ENCODE measurements at regions not wholly inside any gene's neighbourhood (a gene's known extent, or its start where the extent isn't known, plus 50 kb on each side); places are given as distances from the start of the nearest gene placed in this dataset.
A peak's percentile ranks its signal among the peaks of the same experiment; 100 is the strongest.

DNA sequence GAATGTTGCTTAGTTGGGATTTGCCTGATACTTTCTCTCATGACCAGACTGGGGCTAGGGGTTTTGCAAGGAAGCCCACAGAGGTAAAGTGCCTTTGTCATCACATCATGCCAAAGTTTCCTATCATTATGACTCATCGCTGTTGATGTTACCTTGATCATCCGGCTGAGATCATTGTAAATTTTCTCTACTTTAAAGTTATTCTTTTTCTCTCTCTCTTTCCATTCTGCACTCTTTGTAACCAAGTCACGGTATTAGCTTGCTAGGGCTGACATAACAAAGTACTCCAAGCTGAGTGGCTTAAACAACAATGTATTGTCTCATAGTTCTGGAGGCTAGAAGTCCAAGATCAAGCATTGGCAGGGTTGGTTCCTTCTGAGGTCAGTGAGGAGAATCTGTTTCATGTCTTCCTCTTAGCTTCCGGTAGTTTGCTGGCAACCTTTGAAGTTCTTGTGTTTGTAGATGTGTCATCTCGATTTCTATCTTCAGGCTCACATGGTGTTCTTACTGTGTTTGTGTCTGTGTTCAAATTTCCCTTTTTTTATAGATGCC is 113.0 kb downstream of the DTHD1 start:
- DNase-seq: peak; percentile 16

GRCh38 chr4:36399762-36400353 is 118.4 kb downstream of the DTHD1 start:
- DNase-seq: peak; percentile 34

GRCh38 chr4:36402008-36402758 is 120.8 kb downstream of the DTHD1 start:
- DNase-seq: no peak

DNA sequence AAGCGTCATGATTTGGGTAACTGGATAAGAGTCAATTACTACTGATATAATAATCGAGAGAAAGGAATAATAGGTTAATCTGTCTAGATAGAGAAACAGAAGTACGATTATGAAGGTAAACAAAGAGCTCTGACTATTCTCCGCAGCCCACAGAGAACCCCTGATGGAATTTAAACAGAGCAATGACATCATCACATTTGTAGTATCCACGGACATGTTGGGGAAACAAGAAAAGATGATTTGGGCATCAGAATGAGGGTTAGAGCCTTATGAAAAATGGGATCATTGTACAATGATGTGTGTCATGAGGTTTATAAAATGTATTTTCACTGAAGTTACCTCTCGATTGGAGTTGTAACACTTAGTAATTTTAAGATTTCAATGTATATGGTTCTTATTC is 129.9 kb downstream of the DTHD1 start:
- no peak for DNase-seq

GRCh38 chr4:36414248-36414647 is 132.8 kb downstream of the DTHD1 start:
- no peak for DNase-seq

DNA sequence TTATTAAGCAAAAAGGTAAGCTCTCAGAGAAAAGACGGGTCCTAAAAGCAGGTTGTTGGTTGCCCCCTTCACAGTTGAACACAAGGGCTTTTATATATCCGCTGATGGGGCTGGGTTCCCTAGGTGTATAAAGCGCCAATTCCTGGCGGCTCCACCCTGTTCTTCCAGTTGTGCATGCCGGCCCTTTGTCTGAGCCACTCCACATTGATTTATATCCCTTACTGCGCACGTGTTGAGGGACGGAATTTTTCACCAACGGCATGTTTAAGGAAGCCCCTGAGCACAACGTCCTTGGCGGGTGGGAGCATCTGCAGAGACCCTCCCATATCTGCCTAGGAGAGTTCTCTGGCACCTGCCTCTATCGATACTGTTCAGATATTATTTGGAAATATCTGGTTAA is 135.7 kb downstream of the DTHD1 start:
- DNase-seq: no peak

DNA sequence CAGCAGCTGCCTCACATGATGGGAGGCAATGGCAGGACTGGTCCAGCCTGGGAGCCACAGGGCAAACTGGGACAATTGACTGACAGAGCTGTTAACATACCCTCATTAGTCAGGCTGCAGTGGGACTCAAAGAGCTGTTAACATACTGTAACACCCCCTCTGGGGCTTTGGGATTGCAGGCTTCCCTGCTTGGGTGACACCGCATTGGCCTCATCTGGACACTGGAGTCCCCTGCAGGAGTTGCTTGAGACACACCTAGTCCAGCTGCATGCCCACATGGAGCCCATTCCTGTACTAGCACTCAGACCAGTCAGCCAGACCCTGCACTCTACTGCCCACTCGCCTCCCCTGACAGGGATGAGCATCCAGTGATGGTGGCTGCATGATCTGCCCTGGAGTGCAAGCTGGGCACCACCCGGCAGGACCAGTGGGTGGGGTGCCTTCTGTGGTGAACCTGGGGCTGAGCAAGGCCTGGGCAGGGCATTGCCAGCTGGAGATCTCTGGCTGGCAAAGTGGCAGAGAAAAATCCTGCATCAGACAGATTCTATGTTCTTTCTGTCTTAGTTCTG is 138.8 kb downstream of the DTHD1 start:
- no peak for DNase-seq

GRCh38 chr4:36422607-36423006 is 141.2 kb downstream of the DTHD1 start:
- DNase-seq: no peak

DNA sequence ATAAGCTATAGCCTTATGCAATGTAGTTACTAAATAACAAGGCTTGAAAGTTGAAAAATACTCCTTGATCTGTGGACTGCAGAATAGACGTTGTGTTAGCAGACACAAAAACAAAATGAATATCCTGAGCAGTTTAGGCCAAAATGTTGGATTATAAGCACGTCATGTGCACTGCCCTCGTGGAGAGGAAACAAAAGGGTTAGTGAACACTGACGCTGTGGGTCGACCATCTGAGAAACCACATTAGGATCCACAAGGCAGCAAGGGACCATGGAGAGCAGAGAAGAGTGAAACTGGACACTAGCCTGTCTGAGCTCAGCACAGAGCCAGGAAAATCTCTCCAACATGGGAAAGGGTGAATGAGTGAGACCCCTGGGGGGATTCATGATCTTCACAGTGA is 145.3 kb downstream of the DTHD1 start:
- DNase-seq: no peak

- DNase-seq: no peak
These were observed 146.3 kb downstream of the DTHD1 start for GRCh38 chr4:36427696-36428095.

DNA sequence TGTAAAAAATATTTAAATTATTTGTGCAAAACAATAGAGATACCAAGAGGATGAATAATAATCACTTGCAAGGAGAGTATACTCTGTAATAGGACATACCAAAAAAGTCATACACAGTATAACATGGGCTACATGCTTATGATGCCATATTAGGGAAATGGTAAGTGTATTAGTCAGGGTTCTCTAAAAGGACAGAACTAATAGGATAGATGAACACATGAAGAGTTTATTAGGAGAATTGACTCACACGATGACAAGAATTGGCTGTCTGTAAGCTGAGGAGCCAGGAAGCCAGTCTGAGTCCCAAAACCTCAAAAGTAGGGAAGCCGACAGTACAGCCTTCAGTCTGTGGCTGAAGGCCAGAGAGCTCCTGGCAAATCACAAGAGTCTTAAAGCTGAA is 151.2 kb downstream of the DTHD1 start:
- no peak for DNase-seq

- no peak for DNase-seq
These were observed 158.1 kb downstream of the DTHD1 start for GRCh38 chr4:36439556-36439955.

DNA sequence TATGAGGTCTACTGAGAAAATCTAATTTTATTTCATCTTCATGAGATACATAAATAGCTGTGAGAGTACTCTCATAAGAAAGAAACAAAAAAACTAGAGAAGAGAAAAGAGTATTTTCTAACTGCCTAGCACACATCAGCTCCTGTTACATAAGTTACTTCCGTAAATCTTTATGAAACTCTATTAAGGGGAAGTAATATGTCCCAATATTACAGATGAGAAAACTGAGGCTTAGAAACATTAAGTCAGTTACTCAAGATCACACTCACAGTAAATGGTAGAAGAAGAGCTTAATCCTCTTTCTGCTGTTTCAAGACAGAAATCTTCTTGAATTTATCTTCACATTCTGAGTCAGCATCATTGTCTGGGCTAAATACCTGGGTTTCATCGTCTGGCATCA is 164.1 kb downstream of the DTHD1 start:
- no peak for DNase-seq

DNA sequence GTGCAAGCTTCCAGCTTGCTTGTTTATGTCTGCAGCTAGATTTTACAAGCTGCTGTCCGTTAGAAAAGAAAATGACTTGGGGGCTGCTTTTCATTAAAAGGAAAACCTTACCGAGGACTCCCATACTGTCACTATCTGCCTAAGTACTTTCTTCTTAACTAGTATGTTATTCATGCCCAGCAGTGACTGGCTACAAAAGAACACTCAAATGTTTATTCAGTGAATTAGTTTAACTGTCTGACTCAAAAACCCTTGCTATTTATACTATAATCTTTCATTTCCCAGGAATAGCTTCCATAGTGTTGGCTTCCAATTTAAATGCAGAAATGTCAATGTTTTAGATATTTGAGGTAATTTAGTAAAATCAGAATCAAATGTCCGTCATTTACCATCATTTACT is 164.9 kb downstream of the DTHD1 start:
- no peak for DNase-seq

GRCh38 chr4:36461344-36461743 is 179.9 kb downstream of the DTHD1 start:
- DNase-seq: no peak

- no peak for DNase-seq
These were observed 186.3 kb downstream of the DTHD1 start for GRCh38 chr4:36467670-36468069.

DNA sequence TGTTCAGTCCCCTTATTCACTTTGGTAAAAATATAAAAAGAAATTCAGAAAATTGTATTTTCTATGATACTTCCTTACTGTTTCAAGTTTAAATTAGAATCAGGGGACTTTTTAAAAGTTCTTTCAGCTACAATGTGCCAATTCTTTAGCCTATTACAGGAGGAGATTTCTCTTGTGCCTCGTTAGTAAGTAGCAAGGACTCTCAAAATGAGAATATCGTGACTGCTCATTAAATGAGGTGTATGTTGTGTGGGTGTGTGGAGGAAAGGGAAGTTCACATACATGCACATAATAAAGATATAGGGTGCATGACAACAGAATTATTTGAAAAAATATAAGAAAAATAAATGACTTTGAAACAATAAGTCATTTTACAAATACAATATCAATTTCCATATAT is 190.5 kb downstream of the DTHD1 start:
- no peak for DNase-seq

- no peak for DNase-seq
These were observed 194.7 kb downstream of the DTHD1 start for GRCh38 chr4:36476135-36476534.

DNA sequence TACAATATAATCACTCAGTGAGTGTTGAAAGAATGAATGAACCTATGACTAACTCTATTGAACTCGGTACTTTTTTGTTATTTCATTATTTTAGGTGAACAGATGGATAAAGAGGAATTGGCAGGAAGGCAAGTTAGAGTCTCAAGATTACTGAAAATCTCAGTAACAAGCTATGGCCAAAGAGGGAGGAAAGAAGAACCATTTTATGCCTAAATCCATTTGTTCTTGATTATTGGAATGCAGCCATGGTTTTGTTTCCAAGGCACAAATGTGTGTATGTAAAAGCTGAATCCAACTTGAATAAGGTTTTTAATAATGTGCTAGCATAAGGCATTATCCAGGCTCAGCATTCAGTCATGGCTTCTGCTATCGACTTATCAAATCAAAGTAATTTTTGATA is 196.4 kb downstream of the DTHD1 start:
- no peak for DNase-seq

DNA sequence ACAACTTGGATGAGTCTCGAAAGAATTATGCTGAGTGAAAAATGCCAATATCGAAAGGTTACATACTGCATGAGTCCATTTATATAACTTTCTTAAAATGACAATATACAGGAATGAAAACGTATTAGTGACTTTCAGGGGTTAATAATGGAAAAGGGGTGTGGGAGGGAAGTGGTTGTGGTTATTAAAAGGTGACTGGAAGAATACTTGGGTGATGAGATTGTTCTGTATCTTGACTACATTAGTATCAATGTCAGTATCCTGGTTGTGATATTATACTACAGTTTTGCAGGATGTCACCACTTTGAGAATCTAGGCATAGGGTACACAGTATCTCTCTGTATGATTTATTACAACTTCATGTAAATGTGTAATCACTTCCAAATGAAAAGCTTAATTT is 204.5 kb downstream of the DTHD1 start:
- no peak for DNase-seq

GRCh38 chr4:36489798-36490197 is 208.4 kb downstream of the DTHD1 start:
- no peak for DNase-seq

- no peak for DNase-seq
These were observed 210.6 kb downstream of the DTHD1 start for GRCh38 chr4:36492041-36492440.

DNA sequence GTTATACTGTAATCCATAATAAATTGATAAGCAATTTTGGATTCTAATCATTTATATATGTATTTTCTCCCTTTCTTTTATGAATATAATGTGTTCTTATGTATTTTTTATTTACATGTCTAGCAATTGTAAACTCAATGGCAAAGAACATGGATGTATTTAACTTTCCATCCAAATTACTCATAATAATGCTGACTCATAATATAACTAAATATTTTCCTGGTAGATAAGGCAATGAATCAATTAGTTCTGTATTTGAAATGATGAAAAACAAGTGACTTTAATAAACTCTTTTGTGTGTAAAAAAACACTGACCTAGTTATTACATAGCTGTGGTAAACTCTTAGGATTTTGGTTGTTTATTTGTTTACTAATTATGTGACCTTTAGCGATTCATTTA is 211.2 kb downstream of the DTHD1 start:
- DNase-seq: no peak

DNA sequence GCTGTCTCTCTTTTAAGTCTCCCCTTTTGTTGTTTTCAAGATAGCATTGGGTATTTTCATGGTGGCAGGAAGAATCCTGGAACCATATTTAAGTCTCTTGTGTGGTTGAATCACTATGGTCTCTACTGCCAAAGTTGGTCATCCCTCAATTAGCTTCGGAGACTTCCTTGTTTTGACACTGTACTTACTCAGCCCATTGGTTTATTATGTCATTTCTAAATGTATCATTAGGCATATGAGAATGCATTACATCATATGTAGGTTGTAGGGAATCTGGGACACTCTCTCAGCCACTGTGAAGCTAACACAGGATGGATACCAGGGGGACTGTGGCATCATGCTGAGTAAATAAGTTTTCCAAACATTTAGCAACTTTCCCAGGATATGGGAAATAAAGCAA is 211.8 kb downstream of the DTHD1 start:
- DNase-seq: no peak
